ENCODE measurements at regions not wholly inside any gene's neighbourhood (a gene's known extent, or its start where the extent isn't known, plus 50 kb on each side); places are given as distances from the start of the nearest gene placed in this dataset.

GRCh38 chr9:87427851-87428506 lies 69.7 kb upstream of the DAPK1 start:
- H3K4me3 ChIP-seq (ENCODE audit: low read length): no peak overlapping the region
- no peaks in the 10 kb centered on the region for H3K27me3 ChIP-seq (ENCODE audit: control insufficient read depth, insufficient read depth)
- ATAC-seq (no peak), DNase-seq (no peak)
- H3K9me3 ChIP-seq (ENCODE audit: control insufficient read depth, low read length): no peaks in the 10 kb centered on the region
- WGBS: 86% methylated on average over 5 of the region's 5 CpGs
- peaks cover 1% of the 10 kb centered on the region for H3K4me1 ChIP-seq (ENCODE audit: control insufficient read depth, insufficient read depth, low read length)
- no peak overlapping the region for H3K27ac ChIP-seq (ENCODE audit: low read length)
- intact Hi-C loops (cut with DNase I): no loop called here

DNA sequence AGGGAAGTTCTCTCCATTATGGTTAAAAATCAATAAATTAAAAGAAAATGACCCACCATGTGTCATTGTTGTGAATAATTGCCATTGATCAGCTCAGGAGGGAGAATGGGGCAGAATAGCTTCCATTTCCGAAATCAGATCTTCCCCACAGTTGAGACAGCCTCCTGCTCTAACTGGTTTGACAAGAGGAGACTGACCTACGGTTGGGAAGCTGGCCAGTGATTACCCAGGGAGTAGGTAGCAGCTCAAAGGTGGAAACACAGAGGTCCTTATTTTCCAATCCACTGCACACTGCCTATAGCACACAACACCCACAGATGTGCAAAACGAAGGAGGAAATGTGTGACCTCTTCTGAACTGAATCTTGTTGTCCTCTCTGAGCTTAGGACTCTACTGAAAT lies 69.0 kb upstream of the DAPK1 start:
- Histone ChIP-seq H3K4me1 (ENCODE audit: control insufficient read depth, insufficient read depth, low read length) (peaks cover 1% of the 10 kb centered on the region), H3K4me3 (ENCODE audit: low read length) (no peak overlapping the region), H3K27ac (ENCODE audit: low read length) (no peak overlapping the region), H3K27me3 (ENCODE audit: control insufficient read depth, insufficient read depth) (no peaks in the 10 kb centered on the region), H3K9me3 (ENCODE audit: control insufficient read depth, low read length) (no peaks in the 10 kb centered on the region)
- ATAC-seq (no peak), DNase-seq (no peak)
- intact Hi-C loops (cut with DNase I): no loop called here
- WGBS: 59% methylated on average over 3 of the region's 3 CpGs

- H3K4me3 ChIP-seq (ENCODE audit: low read length): no peak overlapping the region
- 64% methylated on average over 3 of the region's 3 CpGs for WGBS
- no peaks in the 10 kb centered on the region for H3K27me3 ChIP-seq (ENCODE audit: control insufficient read depth, insufficient read depth)
- H3K9me3 ChIP-seq (ENCODE audit: control insufficient read depth, low read length): no peaks in the 10 kb centered on the region
- no peak for DNase-seq
- intact Hi-C loops (cut with DNase I): no loop called here
- no peak overlapping the region for H3K27ac ChIP-seq (ENCODE audit: low read length)
- H3K4me1 ChIP-seq (ENCODE audit: control insufficient read depth, insufficient read depth, low read length): peaks cover 1% of the 10 kb centered on the region
- no peak for ATAC-seq
Observed at GRCh38 chr9:87431837-87432236, 65.8 kb upstream of the DAPK1 start.

DNA sequence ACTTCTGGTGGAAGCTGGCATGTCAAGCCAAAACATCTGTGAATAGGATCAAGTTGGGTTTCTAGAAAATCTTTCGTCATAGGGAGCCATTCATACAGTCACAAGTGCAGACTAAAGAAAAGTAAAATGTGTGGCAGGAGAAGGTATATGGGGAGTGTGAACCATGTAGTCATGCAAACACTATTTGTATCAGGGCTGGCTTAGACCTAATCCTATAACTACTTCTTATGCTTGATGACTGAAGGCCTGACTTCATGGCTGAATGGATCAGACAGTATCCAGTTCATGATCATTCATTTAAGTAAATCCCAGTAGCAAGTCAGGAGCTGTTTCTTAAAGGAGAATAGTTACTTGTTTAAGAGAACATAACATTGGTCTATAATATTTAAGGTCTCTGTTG lies 63.8 kb upstream of the DAPK1 start:
- Histone ChIP-seq H3K4me3 (ENCODE audit: low read length) (no peak overlapping the region), H3K9me3 (ENCODE audit: control insufficient read depth, low read length) (no peaks in the 10 kb centered on the region), H3K27me3 (ENCODE audit: control insufficient read depth, insufficient read depth) (no peaks in the 10 kb centered on the region), H3K4me1 (ENCODE audit: control insufficient read depth, insufficient read depth, low read length) (peaks cover 1% of the 10 kb centered on the region), H3K27ac (ENCODE audit: low read length) (no peak overlapping the region)
- DNase-seq (no peak), ATAC-seq (no peak)
- 87% methylated on average over 1 of the region's 1 CpG for WGBS
- intact Hi-C loops (cut with DNase I): no loop called here

GRCh38 chr9:87434366-87434765 lies 63.3 kb upstream of the DAPK1 start:
- intact Hi-C loops (cut with DNase I): no loop called here
- WGBS: 84% methylated on average over 4 of the region's 4 CpGs
- no peak for ATAC-seq

DNA sequence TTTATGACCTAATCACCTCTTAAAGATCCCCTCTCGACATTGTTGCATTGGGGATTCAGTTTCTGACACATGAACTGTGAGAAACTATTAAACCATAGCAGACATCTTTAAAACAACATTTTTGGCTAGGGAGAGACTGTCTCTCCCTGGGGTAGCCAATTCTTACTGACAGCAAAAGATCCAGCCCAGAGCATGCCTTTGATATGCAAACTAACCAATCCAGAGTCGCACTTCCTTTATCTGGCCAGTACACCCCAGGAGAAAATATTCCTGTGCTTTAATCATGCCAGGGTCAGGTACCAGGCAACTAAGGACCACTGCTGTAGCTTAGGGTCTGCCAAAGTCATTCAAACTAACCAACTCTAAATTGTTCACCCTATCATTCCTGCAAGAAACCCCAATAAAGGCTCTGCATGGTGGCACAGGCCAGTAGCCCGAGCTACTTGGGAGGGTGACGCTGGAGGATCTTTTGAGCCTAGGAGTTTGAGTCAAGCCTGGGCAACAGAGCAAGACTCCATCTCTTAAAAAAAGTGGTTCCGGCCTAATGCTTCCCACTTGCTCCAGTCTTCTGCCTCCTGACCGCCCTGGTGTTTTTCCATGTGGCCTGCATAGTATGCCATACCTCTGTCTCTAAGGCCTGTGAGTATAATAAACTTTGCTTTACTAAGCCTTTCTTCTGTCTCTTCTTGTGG lies 62.3 kb upstream of the DAPK1 start:
- H3K27me3 ChIP-seq (ENCODE audit: control insufficient read depth, insufficient read depth): no peaks in the 10 kb centered on the region
- H3K27ac ChIP-seq (ENCODE audit: low read length): no peak overlapping the region
- intact Hi-C loops (cut with DNase I): no loop called here
- peaks cover 1% of the 10 kb centered on the region for H3K4me1 ChIP-seq (ENCODE audit: control insufficient read depth, insufficient read depth, low read length)
- H3K4me3 ChIP-seq (ENCODE audit: low read length): no peak overlapping the region
- ATAC-seq (no peak), DNase-seq (no peak)
- 77% methylated on average over 6 of the region's 6 CpGs for WGBS
- no peaks in the 10 kb centered on the region for H3K9me3 ChIP-seq (ENCODE audit: control insufficient read depth, low read length)

More at GRCh38 chr9:87434366-87434765, 63.3 kb upstream of the DAPK1 start:
- H3K4me1 ChIP-seq (ENCODE audit: control insufficient read depth, insufficient read depth, low read length): peaks cover 1% of the 10 kb centered on the region
- H3K27ac ChIP-seq (ENCODE audit: low read length): no peak overlapping the region
- H3K4me3 ChIP-seq (ENCODE audit: low read length): no peak overlapping the region
- H3K9me3 ChIP-seq (ENCODE audit: control insufficient read depth, low read length): no peaks in the 10 kb centered on the region
- no peaks in the 10 kb centered on the region for H3K27me3 ChIP-seq (ENCODE audit: control insufficient read depth, insufficient read depth)
- no peak for DNase-seq

GRCh38 chr9:87436716-87437115 lies 61.0 kb upstream of the DAPK1 start:
- intact Hi-C loops (cut with DNase I): no loop called here
- H3K4me1 ChIP-seq (ENCODE audit: control insufficient read depth, insufficient read depth, low read length): no peaks in the 10 kb centered on the region
- H3K27ac ChIP-seq (ENCODE audit: low read length): no peak overlapping the region
- no peaks in the 10 kb centered on the region for H3K27me3 ChIP-seq (ENCODE audit: control insufficient read depth, insufficient read depth)
- ATAC-seq (no peak), DNase-seq (no peak)
- no peak overlapping the region for H3K4me3 ChIP-seq (ENCODE audit: low read length)
- no peaks in the 10 kb centered on the region for H3K9me3 ChIP-seq (ENCODE audit: control insufficient read depth, low read length)
- 77% methylated on average over 3 of the region's 3 CpGs for WGBS

- no peak for ATAC-seq
- 93% methylated on average over 8 of the region's 8 CpGs for WGBS
- no peak for DNase-seq
- no peaks in the 10 kb centered on the region for H3K27me3 ChIP-seq (ENCODE audit: control insufficient read depth, insufficient read depth)
- intact Hi-C loops (cut with DNase I): no loop called here
- H3K4me3 ChIP-seq (ENCODE audit: low read length): no peak overlapping the region
- no peak overlapping the region for H3K27ac ChIP-seq (ENCODE audit: low read length)
- H3K4me1 ChIP-seq (ENCODE audit: control insufficient read depth, insufficient read depth, low read length): no peaks in the 10 kb centered on the region
- H3K9me3 ChIP-seq (ENCODE audit: control insufficient read depth, low read length): no peaks in the 10 kb centered on the region
Observed at GRCh38 chr9:87437966-87438365, 59.7 kb upstream of the DAPK1 start.

- intact Hi-C loops (cut with DNase I): no loop called here
- ATAC-seq (no peak), DNase-seq (no peak)
- no peak overlapping the region for H3K4me3 ChIP-seq (ENCODE audit: low read length)
- H3K4me1 ChIP-seq (ENCODE audit: control insufficient read depth, insufficient read depth, low read length): no peaks in the 10 kb centered on the region
- no peaks in the 10 kb centered on the region for H3K27me3 ChIP-seq (ENCODE audit: control insufficient read depth, insufficient read depth)
- H3K27ac ChIP-seq (ENCODE audit: low read length): no peak overlapping the region
- 92% methylated on average over 2 of the region's 2 CpGs for whole genome bisulfite sequencing
- H3K9me3 ChIP-seq (ENCODE audit: control insufficient read depth, low read length): no peaks in the 10 kb centered on the region
Observed at GRCh38 chr9:87441251-87441650, 56.4 kb upstream of the DAPK1 start.

GRCh38 chr9:87442451-87442850 lies 55.2 kb upstream of the DAPK1 start:
- no peak for DNase-seq
- Histone ChIP-seq H3K27me3 (ENCODE audit: control insufficient read depth, insufficient read depth) (no peaks in the 10 kb centered on the region), H3K9me3 (ENCODE audit: control insufficient read depth, low read length) (no peaks in the 10 kb centered on the region), H3K4me1 (ENCODE audit: control insufficient read depth, insufficient read depth, low read length) (no peaks in the 10 kb centered on the region), H3K4me3 (ENCODE audit: low read length) (no peak overlapping the region), H3K27ac (ENCODE audit: low read length) (no peak overlapping the region)
- 65% methylated on average over 2 of the region's 2 CpGs for WGBS
- intact Hi-C loops (cut with DNase I): no loop called here
- no peak for ATAC-seq

DNA sequence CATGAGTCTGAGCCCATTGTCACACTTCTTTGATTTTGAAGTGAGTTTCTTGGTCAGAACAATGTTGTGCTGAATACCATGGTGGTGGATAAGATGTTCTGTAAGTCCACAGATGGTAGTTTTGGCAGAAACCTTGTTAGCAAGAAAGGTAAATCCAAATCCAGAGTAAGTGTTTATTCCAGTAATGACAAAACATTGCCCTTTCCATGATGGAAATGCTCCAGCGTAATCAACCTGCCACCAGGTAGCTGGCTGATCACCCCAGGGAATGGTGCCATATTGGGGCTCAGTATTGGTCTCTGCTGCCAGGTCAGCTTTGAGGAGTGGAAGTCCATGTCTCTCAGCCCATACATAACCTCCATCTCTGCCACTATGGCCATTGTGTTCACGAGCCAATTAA lies 54.7 kb upstream of the DAPK1 start:
- Histone ChIP-seq H3K27me3 (ENCODE audit: control insufficient read depth, insufficient read depth) (no peaks in the 10 kb centered on the region), H3K4me1 (ENCODE audit: control insufficient read depth, insufficient read depth, low read length) (no peaks in the 10 kb centered on the region), H3K27ac (ENCODE audit: low read length) (no peak overlapping the region), H3K9me3 (ENCODE audit: control insufficient read depth, low read length) (no peaks in the 10 kb centered on the region), H3K4me3 (ENCODE audit: low read length) (no peak overlapping the region)
- DNase-seq (no peak), ATAC-seq (no peak)
- intact Hi-C loops (cut with DNase I): no loop called here
- WGBS: 95% methylated on average over 2 of the region's 2 CpGs

Measured in right cardiac atrium (tissue), 5 donors.